Suprapubic skin (tissue), 2 donors: ENCODE measurements at regions not wholly inside any gene's neighbourhood (a gene's known extent, or its start where the extent isn't known, plus 50 kb on each side); places are given as distances from the start of the nearest gene placed in this dataset.

ENCODE experiments used
- EP300 ChIP-seq: sonication (generic); formaldehyde crosslinking; IDR thresholded peaks from one replicate; pipeline ENCODE4 v1.6.1; 2017; ENCODE audit warnings: antibody characterized with exemption
- POLR2A ChIP-seq, 2 donors: fragments of 450-650 bp; IDR thresholded peaks; one replicate each; pipeline ENCODE4 v1.6.1; 2017; ENCODE audit warnings: antibody characterized with exemption in 2 of 2, mild to moderate bottlenecking in 2 of 2, moderate library complexity in 2 of 2

DNA sequence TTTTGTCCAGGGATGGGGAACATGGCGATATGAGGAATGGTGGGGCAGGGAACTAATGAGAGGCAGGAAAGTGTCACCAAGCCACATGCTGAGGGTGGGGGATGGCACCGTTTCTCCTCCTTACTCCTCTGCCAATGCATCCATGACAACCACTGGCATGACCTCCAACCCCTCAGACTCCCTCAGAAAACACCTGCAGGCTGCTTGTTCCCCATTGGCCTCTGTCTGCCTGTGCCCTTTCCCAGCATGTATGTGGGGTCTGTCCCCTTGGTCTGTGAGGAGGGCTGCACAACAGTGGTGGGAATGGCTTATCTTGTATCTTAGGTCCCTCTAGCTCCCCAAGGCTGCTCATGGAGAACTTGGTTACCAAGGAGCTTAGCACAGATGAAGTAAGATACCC, 137.2 kb upstream of the NGF start:
- TF ChIP-seq POLR2A (IDR thresholded peaks at IDR 0.05) (no peak), EP300 (no peak)
